A673 (cell line): ENCODE measurements at regions not wholly inside any gene's neighbourhood (a gene's known extent, or its start where the extent isn't known, plus 50 kb on each side); places are given as distances from the start of the nearest gene placed in this dataset.

Source experiments
- BruUV-seq: library from RNA; stranded (reverse); fragments of 400-500 nt; replicated peaks from 2 replicates; lab custom pipeline; 2021; lab: Mats Ljungman, UMichigan
- CTCF ChIA-PET: fragments of 300-600 bp; sonication (Branson Sonifier 250); formaldehyde crosslinking; loops from one replicate; lab custom pipeline; 2022; ENCODE audit warnings: antibody characterized with exemption; lab: Charles Lee
- POLR2A ChIA-PET: fragments of 300-600 bp; sonication (Branson Sonifier 250); formaldehyde crosslinking; loops from one replicate; lab custom pipeline; 2022; ENCODE audit warnings: antibody characterized with exemption; ENCODE audit not compliant: low non-redundant PET; lab: Charles Lee
- DNase-seq: peaks from one replicate; pipeline ENCODE4 v3.0.0-alpha.2; 2015; ENCODE audit warnings: low spot score
- H3K27ac ChIP-seq: fragments of 200-600 bp; sonication (generic); 2 replicates; pipeline ENCODE4 v1.5.1; 2016; ENCODE audit warnings: mixed run types, low read depth, mild to moderate bottlenecking, mixed read lengths, antibody characterized with exemption, low read length; ENCODE audit not compliant: poor library complexity, severe bottlenecking
- H3K27me3 ChIP-seq: fragments of 200-600 bp; sonication (generic); replicated peaks from 2 replicates; pipeline ENCODE4 v1.6.1; 2017; ENCODE audit warnings: mixed run types, low read depth, mild to moderate bottlenecking, mixed read lengths, antibody characterized with exemption, low read length; ENCODE audit not compliant: insufficient read depth, poor library complexity
- H3K36me3 ChIP-seq: fragments of 200-600 bp; sonication (generic); 2 replicates; pipeline ENCODE4 v1.6.1; 2016; ENCODE audit warnings: mixed run types, mild to moderate bottlenecking, mixed read lengths, antibody characterized with exemption, low read length; ENCODE audit not compliant: insufficient read depth, poor library complexity, severe bottlenecking
- H3K4me1 ChIP-seq: fragments of 200-600 bp; sonication (generic); 2 replicates; pipeline ENCODE4 v1.6.1; 2017; ENCODE audit warnings: mixed run types, mild to moderate bottlenecking, mixed read lengths, antibody characterized with exemption, low read length; ENCODE audit not compliant: insufficient read depth, poor library complexity, severe bottlenecking
- H3K4me3 ChIP-seq: fragments of 200-600 bp; sonication (generic); 2 replicates; pipeline ENCODE4 v1.5.1; 2016; ENCODE audit warnings: low read depth, mixed run types, mild to moderate bottlenecking, mixed read lengths, low read length; ENCODE audit not compliant: poor library complexity, severe bottlenecking
- H3K9me3 ChIP-seq: fragments of 200-600 bp; sonication (generic); 2 replicates; pipeline ENCODE4 v1.6.1; 2016; ENCODE audit warnings: mixed run types, low read depth, mild to moderate bottlenecking, mixed read lengths, antibody characterized with exemption, low read length; ENCODE audit not compliant: poor library complexity, severe bottlenecking
- EZH2 ChIP-seq: fragments of 200-600 bp; sonication (generic); IDR thresholded peaks from 2 replicates; pipeline ENCODE4 v1.6.1; 2017; ENCODE audit warnings: borderline replicate concordance, low read depth, mild to moderate bottlenecking, mixed read lengths, antibody characterized with exemption, low read length; ENCODE audit not compliant: poor library complexity, severe bottlenecking
- intact Hi-C: fragments of 100-400 bp; cut with micrococcal nuclease; formaldehyde crosslinking; loops from one replicate; pipeline ENCODE4 v1.10.0; 2022; ENCODE audit not compliant: unreplicated experiment
- TF ChIP-seq, protein P1 (sequence below): fragments of 300-800, 200-600 bp; sonication (generic); conservative IDR thresholded peaks from 2 replicates; pipeline ENCODE4 v1.5.1; 2017; ENCODE audit warnings: low read depth, mild to moderate bottlenecking, antibody characterized with exemption, low read length, moderate library complexity, mixed read lengths

DNA sequence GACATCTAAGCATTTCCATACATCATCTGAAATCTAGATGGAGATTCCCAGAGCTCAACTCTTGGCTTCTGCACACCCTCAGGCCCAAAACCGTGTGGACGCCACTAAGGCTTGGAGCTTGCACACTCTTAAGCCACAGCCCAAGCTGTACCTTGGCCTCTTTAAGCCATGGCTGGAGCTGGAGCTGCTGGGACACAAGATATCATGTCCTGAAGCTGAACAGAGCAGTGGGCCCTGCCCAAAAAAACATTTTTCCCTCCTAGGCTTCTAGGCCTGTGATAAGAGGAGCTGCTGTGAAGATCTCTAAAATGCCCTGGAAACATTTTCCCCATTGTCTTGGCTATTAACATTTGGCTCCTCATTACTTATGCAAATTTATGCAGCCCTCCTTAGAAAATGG lies 188.7 kb upstream of the MBNL1 start:
- no peak for DNase-seq
- BruUV-seq: no TSS peak
- intact Hi-C loops: loop anchor here (10.0 kb wide), 1 partner anchor 495 kb away; no protein-coding TSS in a partner anchor
- H3K9me3 ChIP-seq: no peaks in the 10 kb centered on the region
- no peak overlapping the region for H3K27ac ChIP-seq
- H3K4me1 ChIP-seq: peaks cover 10% of the 10 kb centered on the region
- CTCF ChIA-PET: no interaction called here
- TF ChIP-seq EZH2: no peak
- TF ChIP-seq, protein P1, sequence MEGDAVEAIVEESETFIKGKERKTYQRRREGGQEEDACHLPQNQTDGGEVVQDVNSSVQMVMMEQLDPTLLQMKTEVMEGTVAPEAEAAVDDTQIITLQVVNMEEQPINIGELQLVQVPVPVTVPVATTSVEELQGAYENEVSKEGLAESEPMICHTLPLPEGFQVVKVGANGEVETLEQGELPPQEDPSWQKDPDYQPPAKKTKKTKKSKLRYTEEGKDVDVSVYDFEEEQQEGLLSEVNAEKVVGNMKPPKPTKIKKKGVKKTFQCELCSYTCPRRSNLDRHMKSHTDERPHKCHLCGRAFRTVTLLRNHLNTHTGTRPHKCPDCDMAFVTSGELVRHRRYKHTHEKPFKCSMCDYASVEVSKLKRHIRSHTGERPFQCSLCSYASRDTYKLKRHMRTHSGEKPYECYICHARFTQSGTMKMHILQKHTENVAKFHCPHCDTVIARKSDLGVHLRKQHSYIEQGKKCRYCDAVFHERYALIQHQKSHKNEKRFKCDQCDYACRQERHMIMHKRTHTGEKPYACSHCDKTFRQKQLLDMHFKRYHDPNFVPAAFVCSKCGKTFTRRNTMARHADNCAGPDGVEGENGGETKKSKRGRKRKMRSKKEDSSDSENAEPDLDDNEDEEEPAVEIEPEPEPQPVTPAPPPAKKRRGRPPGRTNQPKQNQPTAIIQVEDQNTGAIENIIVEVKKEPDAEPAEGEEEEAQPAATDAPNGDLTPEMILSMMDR: no peak
- H3K4me3 ChIP-seq: no peak overlapping the region
- H3K27me3 ChIP-seq: no peaks in the 10 kb centered on the region
- no peaks in the 10 kb centered on the region for H3K36me3 ChIP-seq
- POLR2A ChIA-PET: no interaction called here

DNA sequence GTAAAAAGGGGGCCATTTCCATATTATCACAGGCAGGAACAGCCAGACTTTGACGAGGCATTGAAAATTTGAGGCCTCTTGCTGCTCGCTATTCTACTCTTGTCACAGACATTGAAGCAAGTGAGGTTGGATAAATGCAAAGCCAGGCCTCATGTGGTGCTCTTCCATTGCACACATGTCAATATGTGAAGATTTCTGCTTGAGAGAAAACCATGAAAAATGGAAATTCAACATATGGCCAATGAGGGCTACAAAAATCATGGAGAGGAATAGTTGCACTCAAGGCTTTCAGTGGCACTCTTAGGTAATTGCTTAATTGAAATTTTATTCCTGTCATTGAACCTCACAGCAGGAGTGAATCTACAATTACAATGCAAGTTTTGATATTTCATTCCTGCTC lies 185.6 kb upstream of the MBNL1 start:
- Histone ChIP-seq H3K36me3 (no peaks in the 10 kb centered on the region), H3K4me3 (no peak overlapping the region), H3K9me3 (no peaks in the 10 kb centered on the region), H3K4me1 (peaks cover 10% of the 10 kb centered on the region), H3K27ac (no peak overlapping the region), H3K27me3 (no peaks in the 10 kb centered on the region)
- CTCF ChIA-PET: no interaction called here
- intact Hi-C loops: no loop called here
- TF ChIP-seq, protein P1: no peak
- no peak for TF ChIP-seq EZH2
- no TSS peak for BruUV-seq
- POLR2A ChIA-PET: no interaction called here
- peak; percentile 41 for DNase-seq

DNA sequence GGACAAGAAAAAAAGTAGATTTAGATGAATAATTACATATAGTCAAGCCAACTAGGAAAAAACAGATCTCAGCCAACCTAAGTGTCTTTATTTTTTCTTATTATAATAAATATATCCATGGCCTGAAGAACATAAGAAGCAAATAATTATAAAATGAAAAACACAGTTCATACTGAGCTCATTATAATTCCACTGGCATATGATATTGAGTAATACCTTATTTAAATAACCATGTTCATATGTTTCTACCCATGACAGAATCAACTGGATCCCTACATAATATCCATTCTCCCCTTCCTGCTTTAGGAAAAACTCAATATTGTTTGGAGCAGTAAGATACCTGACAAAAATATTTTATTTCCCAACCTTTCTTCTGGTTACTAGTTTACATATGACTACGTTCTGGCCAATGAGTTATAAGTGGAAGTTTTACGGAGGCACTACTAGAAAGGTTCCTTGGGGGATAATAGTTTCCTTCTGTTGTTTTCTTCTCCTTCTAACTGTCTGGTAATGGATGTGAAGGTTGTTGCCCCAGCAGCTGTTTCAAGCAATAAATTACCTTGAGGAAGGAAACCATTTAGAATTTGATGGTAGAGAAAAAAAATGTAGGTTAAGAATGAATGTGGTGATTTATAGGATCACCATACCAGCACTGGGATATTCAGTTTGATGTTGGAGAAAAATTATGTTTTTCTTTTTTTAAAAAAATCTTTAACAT lies 184.1 kb upstream of the MBNL1 start:
- Histone ChIP-seq H3K27me3 (no peaks in the 10 kb centered on the region), H3K27ac (no peak overlapping the region), H3K9me3 (no peaks in the 10 kb centered on the region), H3K4me3 (no peak overlapping the region), H3K36me3 (no peaks in the 10 kb centered on the region), H3K4me1 (peaks cover 10% of the 10 kb centered on the region)
- BruUV-seq: no TSS peak
- TF ChIP-seq, protein P1: no peak
- no peak for TF ChIP-seq EZH2
- ChIA-PET POLR2A (no interaction called here), CTCF (no interaction called here)
- DNase-seq: peak; percentile 26
- intact Hi-C loops: no loop called here
